ENCODE measurements at regions not wholly inside any gene's neighbourhood (a gene's known extent, or its start where the extent isn't known, plus 50 kb on each side); places are given as distances from the start of the nearest gene placed in this dataset.

- TF ChIP-seq POLR2AphosphoS5 (IDR thresholded peaks at IDR 0.05; ENCODE audit: low read depth, low read length), result no peak
- TF ChIP-seq POLR2A (IDR thresholded peaks at IDR 0.05; ENCODE audit: low read depth, low read length), result no peak
- no peak for TF ChIP-seq TAF1 (IDR thresholded peaks at IDR 0.05; ENCODE audit: low read depth, low read length)
- no peak for TF ChIP-seq SPI1 (IDR thresholded peaks at IDR 0.05; ENCODE audit: low read depth, low read length)
Observed at GRCh38 chrX:124717537-124717936, 371.2 kb downstream of the SH2D1A start.

Measured in GM12891 (cell line).